ENCODE measurements at regions not wholly inside any gene's neighbourhood (a gene's known extent, or its start where the extent isn't known, plus 50 kb on each side); places are given as distances from the start of the nearest gene placed in this dataset.
A peak's percentile ranks its signal among the peaks of the same experiment; 100 is the strongest.

GRCh38 chr16:51886456-51886855, 660.5 kb downstream of the TOX3 start:
- ATAC-seq (ENCODE audit: low read depth) (no peak), DNase-seq (no peak)
- TF ChIP-seq MXI1 (IDR thresholded peaks at IDR 0.05; ENCODE audit: borderline replicate concordance, low read depth, low read length) (no peak), CTCF (conservative IDR thresholded peaks at IDR 0.05; ENCODE audit: low read depth, low read length) (no peak), CHD1 (IDR thresholded peaks at IDR 0.05; ENCODE audit: low read depth, low read length) (no peak)
- Histone ChIP-seq H3K14ac (replicated peaks; ENCODE audit: low read depth, low read length) (peak overlapping the region; percentile 43; the same call in 1 of the 2 replicates), H4K5ac (ENCODE audit: low read depth, low read length) (peak overlapping the region; percentile 7; the same call in 1 of the 2 replicates), H4K8ac (ENCODE audit: low read depth in 2 of 2, low read length in 2 of 2) (peak overlapping the region; percentile 42 to 51; a peak in 2 of 4 replicates), H2BK5ac (ENCODE audit: low read depth, low read length, poor library complexity, severe bottlenecking) (peak overlapping the region; percentile 8), H3K36me3 (ENCODE audit: control insufficient read depth, insufficient read depth, low read length) (no peaks in the 10 kb centered on the region), H3K79me1 (ENCODE audit: low read depth in 1 of 2, low read length in 2 of 2) (no peaks in the 10 kb centered on the region), H2BK120ac (ENCODE audit: low read depth, low read length) (peak overlapping the region; percentile 86), H3K27me3 (ENCODE audit: control insufficient read depth, insufficient read depth, low read length) (no peaks in the 10 kb centered on the region), H3K4ac (ENCODE audit: low read depth, low read length) (peak overlapping the region; percentile 58; the same call in 1 of the 2 replicates), H3K23ac (ENCODE audit: low read depth, low read length) (peak overlapping the region; percentile 0; the same call in 1 of the 2 replicates), H3K18ac (ENCODE audit: low read depth, low read length) (peak overlapping the region; percentile 71; the same call in 1 of the 2 replicates), H2AK9ac (replicated peaks; ENCODE audit: low read depth, low read length, poor library complexity) (no peak overlapping the region), H3K4me2 (ENCODE audit: low read depth, low read length) (no peak overlapping the region), H2BK15ac (ENCODE audit: low read depth, low read length) (peak overlapping the region; percentile 25; the same call in 2 of the 3 replicates), H3K9ac (ENCODE audit: low read depth, low read length) (no peak overlapping the region), H4K20me1 (ENCODE audit: insufficient read depth, low read length) (no peaks in the 10 kb centered on the region), H3K4me1 (ENCODE audit: control insufficient read depth, insufficient read depth, low read length) (peaks cover 7% of the 10 kb centered on the region), H2AFZ (replicated peaks; ENCODE audit: low read length, poor library complexity) (no peak overlapping the region), H2AK5ac (ENCODE audit: low read depth, low read length) (peak overlapping the region; percentile 49; the same call in 1 of the 2 replicates), H3K27ac (ENCODE audit: insufficient read depth, low read length) (no peak overlapping the region), H4K91ac (ENCODE audit: insufficient read depth, low read depth, low read length) (peak overlapping the region; percentile 38), H2BK20ac (ENCODE audit: low read depth, low read length) (peak overlapping the region; percentile 77), H3K9me1 (ENCODE audit: insufficient read depth, low read length) (no peaks in the 10 kb centered on the region), H3K9me3 (ENCODE audit: control insufficient read depth, insufficient read depth, low read length) (no peaks in the 10 kb centered on the region), H3K56ac (ENCODE audit: extremely low read depth, insufficient read depth, low read length) (no peak overlapping the region), H3K4me3 (ENCODE audit: insufficient read depth, low read depth, low read length) (no peak overlapping the region)
- POLR2A ChIA-PET (ENCODE audit: unreplicated experiment): no interaction called here
- in situ Hi-C loops (cut with MboI; ENCODE audit: low sequenced_read_pairs): loop anchor here (25.0 kb wide), 1 partner anchor 1176 kb away; the partner anchor contains the start of genes CHD9 and CHD9NB
- no CpG with 5 or more reads among the region's 2 CpGs for WGBS, 2 experiments (ENCODE audit: extremely low coverage in 2 of 2, insufficient read length in 1 of 2)
- intact Hi-C loops (cut with micrococcal nuclease): no loop called here
- BruUV-seq (replicated peaks): no TSS peak
- CTCF ChIA-PET: interaction anchor here (1.2 kb wide), 1 partner anchor 9 kb away, joined by 3 read pairs; no protein-coding TSS in a partner anchor
- dilution Hi-C loops (cut with HindIII; ENCODE audit: low sequenced_read_pairs, unreplicated experiment): no loop called here

Data from IMR-90 (cell line).